ENCODE measurements at regions not wholly inside any gene's neighbourhood (a gene's known extent, or its start where the extent isn't known, plus 50 kb on each side); places are given as distances from the start of the nearest gene placed in this dataset.

DNA sequence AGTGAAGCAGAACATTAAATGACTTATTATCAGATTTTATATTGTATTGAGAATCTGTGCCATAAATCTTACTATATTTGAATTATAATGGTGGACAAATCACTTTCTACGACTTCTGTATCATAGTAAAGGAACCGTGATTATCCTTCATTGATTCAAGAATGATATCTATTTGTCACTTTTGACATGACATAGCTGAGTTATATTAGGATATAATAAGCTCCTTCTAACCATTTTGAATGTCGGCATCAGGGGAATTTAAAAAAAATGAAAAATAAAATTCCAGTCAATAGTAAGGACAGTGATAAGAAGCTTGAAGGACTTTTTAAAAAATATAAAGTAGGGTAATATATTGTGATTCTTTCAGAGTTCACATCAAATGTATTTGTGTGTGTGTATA is 338.9 kb upstream of the ACO1 start:
- no peaks in the 10 kb centered on the region for H3K9me2 ChIP-seq (replicated peaks; ENCODE audit: low read depth, low read length)
- H3K9ac ChIP-seq (ENCODE audit: low read depth, low read length, poor library complexity, severe bottlenecking) = no peak overlapping the region
- no peak overlapping the region for H3K4me2 ChIP-seq (ENCODE audit: low read depth, low read length, poor library complexity, severe bottlenecking)
- H3K79me2 ChIP-seq (ENCODE audit: insufficient read depth, low read length) = no peaks in the 10 kb centered on the region
- no peaks in the 10 kb centered on the region for H3K4me1 ChIP-seq (ENCODE audit: insufficient read depth, low read length, poor library complexity, severe bottlenecking)
- no peak overlapping the region for H3K4me3 ChIP-seq (ENCODE audit: low read length, poor library complexity, severe bottlenecking)
- no peaks in the 10 kb centered on the region for H4K20me1 ChIP-seq (ENCODE audit: insufficient read depth, low read length, poor library complexity, severe bottlenecking)
- no peaks in the 10 kb centered on the region for H3K36me3 ChIP-seq (ENCODE audit: insufficient read depth, low read length)
- H3K27me3 ChIP-seq (ENCODE audit: insufficient read depth, low read length, poor library complexity, severe bottlenecking) = no peaks in the 10 kb centered on the region
- H3K9me3 ChIP-seq (ENCODE audit: insufficient read depth, low read depth, low read length) = no peaks in the 10 kb centered on the region
- H2AFZ ChIP-seq (ENCODE audit: low read length) = no peak overlapping the region
- H3F3A ChIP-seq (ENCODE audit: low read depth) = no peaks in the 10 kb centered on the region
- TF ChIP-seq, protein P1, sequence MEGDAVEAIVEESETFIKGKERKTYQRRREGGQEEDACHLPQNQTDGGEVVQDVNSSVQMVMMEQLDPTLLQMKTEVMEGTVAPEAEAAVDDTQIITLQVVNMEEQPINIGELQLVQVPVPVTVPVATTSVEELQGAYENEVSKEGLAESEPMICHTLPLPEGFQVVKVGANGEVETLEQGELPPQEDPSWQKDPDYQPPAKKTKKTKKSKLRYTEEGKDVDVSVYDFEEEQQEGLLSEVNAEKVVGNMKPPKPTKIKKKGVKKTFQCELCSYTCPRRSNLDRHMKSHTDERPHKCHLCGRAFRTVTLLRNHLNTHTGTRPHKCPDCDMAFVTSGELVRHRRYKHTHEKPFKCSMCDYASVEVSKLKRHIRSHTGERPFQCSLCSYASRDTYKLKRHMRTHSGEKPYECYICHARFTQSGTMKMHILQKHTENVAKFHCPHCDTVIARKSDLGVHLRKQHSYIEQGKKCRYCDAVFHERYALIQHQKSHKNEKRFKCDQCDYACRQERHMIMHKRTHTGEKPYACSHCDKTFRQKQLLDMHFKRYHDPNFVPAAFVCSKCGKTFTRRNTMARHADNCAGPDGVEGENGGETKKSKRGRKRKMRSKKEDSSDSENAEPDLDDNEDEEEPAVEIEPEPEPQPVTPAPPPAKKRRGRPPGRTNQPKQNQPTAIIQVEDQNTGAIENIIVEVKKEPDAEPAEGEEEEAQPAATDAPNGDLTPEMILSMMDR (conservative IDR thresholded peaks at IDR 0.05; ENCODE audit: low read length) = no peak
- no peak for TF ChIP-seq EZH2phosphoT487 (IDR thresholded peaks at IDR 0.05; ENCODE audit: borderline replicate concordance)

DNA sequence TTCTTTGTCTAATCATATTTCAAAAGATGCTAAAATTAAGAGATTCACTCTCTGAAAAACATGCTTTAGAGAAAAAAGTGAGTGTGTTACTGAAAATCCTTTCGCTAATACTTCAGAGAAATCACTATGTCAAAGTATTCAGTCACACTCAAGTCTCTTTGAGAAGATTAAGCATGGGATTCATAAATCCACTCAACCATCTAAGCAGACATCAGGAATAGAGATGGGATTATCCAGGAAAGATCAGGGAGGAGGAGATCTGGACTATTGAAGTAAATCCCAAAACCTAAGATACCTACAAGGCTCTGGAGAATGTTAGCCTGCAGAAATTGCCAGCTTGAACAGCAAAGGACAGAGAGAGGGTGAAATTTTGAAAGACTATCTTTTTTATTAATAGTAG is 317.2 kb upstream of the ACO1 start:
- TF ChIP-seq, protein P1 (conservative IDR thresholded peaks at IDR 0.05; ENCODE audit: low read length) = no peak
- TF ChIP-seq EZH2phosphoT487 (IDR thresholded peaks at IDR 0.05; ENCODE audit: borderline replicate concordance) = no peak
- no peak overlapping the region for H3K4me2 ChIP-seq (ENCODE audit: low read depth, low read length, poor library complexity, severe bottlenecking)
- H2AFZ ChIP-seq (ENCODE audit: low read length) = no peak overlapping the region
- H3K27me3 ChIP-seq (ENCODE audit: insufficient read depth, low read length, poor library complexity, severe bottlenecking) = no peaks in the 10 kb centered on the region
- H3K36me3 ChIP-seq (ENCODE audit: insufficient read depth, low read length) = no peaks in the 10 kb centered on the region
- H3F3A ChIP-seq (ENCODE audit: low read depth) = no peaks in the 10 kb centered on the region
- no peak overlapping the region for H3K9ac ChIP-seq (ENCODE audit: low read depth, low read length, poor library complexity, severe bottlenecking)
- no peaks in the 10 kb centered on the region for H3K79me2 ChIP-seq (ENCODE audit: insufficient read depth, low read length)
- H3K9me3 ChIP-seq (ENCODE audit: insufficient read depth, low read depth, low read length) = no peaks in the 10 kb centered on the region
- no peaks in the 10 kb centered on the region for H4K20me1 ChIP-seq (ENCODE audit: insufficient read depth, low read length, poor library complexity, severe bottlenecking)
- H3K4me1 ChIP-seq (ENCODE audit: insufficient read depth, low read length, poor library complexity, severe bottlenecking) = no peaks in the 10 kb centered on the region
- no peaks in the 10 kb centered on the region for H3K9me2 ChIP-seq (replicated peaks; ENCODE audit: low read depth, low read length)
- H3K4me3 ChIP-seq (ENCODE audit: low read length, poor library complexity, severe bottlenecking) = no peak overlapping the region

DNA sequence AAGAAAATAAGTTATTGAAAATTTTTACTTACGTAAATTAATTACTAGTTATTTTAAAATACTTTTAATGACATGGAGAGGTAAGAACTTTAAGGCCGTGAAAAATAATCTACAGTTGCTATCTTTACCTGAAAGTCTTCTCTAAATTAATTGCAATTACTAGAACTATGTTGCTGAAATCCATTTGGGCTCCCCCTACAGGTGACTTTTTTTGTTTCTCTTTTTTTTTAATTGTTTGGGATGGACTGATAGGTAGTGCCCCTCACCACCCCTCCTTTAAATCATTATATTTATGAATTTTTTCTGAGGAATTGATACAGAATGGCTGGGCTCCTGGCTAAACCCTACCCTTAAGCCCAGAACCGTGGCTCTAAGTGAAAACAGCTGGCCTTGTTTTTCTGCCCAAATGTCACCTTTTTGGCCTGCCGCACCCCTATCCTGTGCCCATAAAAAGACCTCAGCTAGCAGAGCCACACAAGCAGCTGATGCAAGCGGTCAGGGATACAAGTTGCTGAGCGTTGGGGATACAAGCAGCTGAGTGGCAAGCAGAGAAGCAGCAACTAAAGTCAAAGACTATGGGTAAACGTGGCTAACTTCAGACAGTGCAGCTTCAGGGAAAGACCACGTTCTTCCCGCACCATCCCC is 315.2 kb upstream of the ACO1 start:
- Histone ChIP-seq H3K4me1 (ENCODE audit: insufficient read depth, low read length, poor library complexity, severe bottlenecking) (no peaks in the 10 kb centered on the region), H3F3A (ENCODE audit: low read depth) (no peaks in the 10 kb centered on the region), H3K9ac (ENCODE audit: low read depth, low read length, poor library complexity, severe bottlenecking) (no peak overlapping the region), H4K20me1 (ENCODE audit: insufficient read depth, low read length, poor library complexity, severe bottlenecking) (no peaks in the 10 kb centered on the region), H3K9me3 (ENCODE audit: insufficient read depth, low read depth, low read length) (no peaks in the 10 kb centered on the region), H3K36me3 (ENCODE audit: insufficient read depth, low read length) (no peaks in the 10 kb centered on the region), H3K4me2 (ENCODE audit: low read depth, low read length, poor library complexity, severe bottlenecking) (no peak overlapping the region), H2AFZ (ENCODE audit: low read length) (no peak overlapping the region), H3K79me2 (ENCODE audit: insufficient read depth, low read length) (no peaks in the 10 kb centered on the region), H3K9me2 (replicated peaks; ENCODE audit: low read depth, low read length) (no peaks in the 10 kb centered on the region), H3K4me3 (ENCODE audit: low read length, poor library complexity, severe bottlenecking) (no peak overlapping the region), H3K27me3 (ENCODE audit: insufficient read depth, low read length, poor library complexity, severe bottlenecking) (no peaks in the 10 kb centered on the region)
- TF ChIP-seq, protein P1 (conservative IDR thresholded peaks at IDR 0.05; ENCODE audit: low read length) = peak; percentile 43
- no peak for TF ChIP-seq EZH2phosphoT487 (IDR thresholded peaks at IDR 0.05; ENCODE audit: borderline replicate concordance)

Data from Loucy (cell line).